ENCODE measurements at regions not wholly inside any gene's neighbourhood (a gene's known extent, or its start where the extent isn't known, plus 50 kb on each side); places are given as distances from the start of the nearest gene placed in this dataset.

GRCh38 chr9:108423433-108423832 is 432.4 kb downstream of the ACTL7B start:
- DNase-seq, result no peak
- TF ChIP-seq POLR2A (IDR thresholded peaks at IDR 0.05) (no peak), EP300 (IDR thresholded peaks at IDR 0.05) (no peak)
- Histone ChIP-seq H3K36me3 (no peaks in the 10 kb centered on the region), H3K4me3 (no peak overlapping the region), H3K27ac (no peak overlapping the region), H3K9me3 (no peaks in the 10 kb centered on the region), H3K4me1 (ENCODE audit: insufficient read depth) (no peaks in the 10 kb centered on the region), H3K27me3 (no peaks in the 10 kb centered on the region)
- WGBS, 3 donors, result 80 to 86% (median 83%) methylated on average over 9 of the region's 9 CpGs
- intact Hi-C loops (cut with DNase I), result no loop called here

GRCh38 chr9:108419379-108419778 is 436.4 kb downstream of the ACTL7B start:
- Histone ChIP-seq H3K27ac (no peak overlapping the region), H3K4me3 (no peak overlapping the region), H3K36me3 (no peaks in the 10 kb centered on the region), H3K4me1 (ENCODE audit: insufficient read depth) (no peaks in the 10 kb centered on the region), H3K27me3 (no peaks in the 10 kb centered on the region), H3K9me3 (no peaks in the 10 kb centered on the region)
- no peak for DNase-seq
- TF ChIP-seq CTCF (IDR thresholded peaks at IDR 0.05), result no peak
- no peak for TF ChIP-seq EP300 (IDR thresholded peaks at IDR 0.05)
- TF ChIP-seq POLR2A (IDR thresholded peaks at IDR 0.05), result no peak
- intact Hi-C loops (cut with DNase I), result no loop called here

GRCh38 chr9:108417726-108418125 is 438.1 kb downstream of the ACTL7B start:
- H3K27ac ChIP-seq, result no peak overlapping the region
- WGBS, 3 donors, result 89 to 93% (median 91%) methylated on average over 1 of the region's 1 CpG
- no peak for DNase-seq
- no peaks in the 10 kb centered on the region for H3K36me3 ChIP-seq
- intact Hi-C loops (cut with DNase I), result no loop called here
- peaks cover 2% of the 10 kb centered on the region for H3K4me1 ChIP-seq (ENCODE audit: insufficient read depth)
- H3K4me3 ChIP-seq, result no peak overlapping the region
- no peaks in the 10 kb centered on the region for H3K9me3 ChIP-seq
- H3K27me3 ChIP-seq, result no peaks in the 10 kb centered on the region
- TF ChIP-seq POLR2A (IDR thresholded peaks at IDR 0.05), result no peak
- no peak for TF ChIP-seq CTCF (IDR thresholded peaks at IDR 0.05)
- TF ChIP-seq EP300 (IDR thresholded peaks at IDR 0.05), result no peak

- no peaks in the 10 kb centered on the region for H3K9me3 ChIP-seq
- 96 to 100% (median 99%) methylated on average over 1 of the region's 1 CpG for WGBS, 3 donors
- no peaks in the 10 kb centered on the region for H3K36me3 ChIP-seq
- peaks cover 2% of the 10 kb centered on the region for H3K4me1 ChIP-seq (ENCODE audit: insufficient read depth)
- intact Hi-C loops (cut with DNase I), result no loop called here
- H3K27ac ChIP-seq, result no peak overlapping the region
- H3K27me3 ChIP-seq, result no peaks in the 10 kb centered on the region
- no peak overlapping the region for H3K4me3 ChIP-seq
- TF ChIP-seq POLR2A (IDR thresholded peaks at IDR 0.05) (no peak), CTCF (IDR thresholded peaks at IDR 0.05) (no peak), EP300 (IDR thresholded peaks at IDR 0.05) (no peak)
- no peak for DNase-seq
Measured at GRCh38 chr9:108417312-108417711, 438.5 kb downstream of the ACTL7B start.

- intact Hi-C loops (cut with DNase I), result no loop called here
- no peaks in the 10 kb centered on the region for H3K27me3 ChIP-seq
- no peak for DNase-seq
- H3K4me1 ChIP-seq (ENCODE audit: insufficient read depth), result peaks cover 2% of the 10 kb centered on the region
- no peak overlapping the region for H3K27ac ChIP-seq
- no peaks in the 10 kb centered on the region for H3K36me3 ChIP-seq
- H3K4me3 ChIP-seq, result no peak overlapping the region
- 81 to 84% (median 82%) methylated on average over 2 of the region's 2 CpGs for WGBS, 3 donors
- TF ChIP-seq EP300 (IDR thresholded peaks at IDR 0.05) (no peak), CTCF (IDR thresholded peaks at IDR 0.05) (no peak), POLR2A (IDR thresholded peaks at IDR 0.05) (no peak)
- no peaks in the 10 kb centered on the region for H3K9me3 ChIP-seq
Measured at GRCh38 chr9:108416324-108416723, 439.5 kb downstream of the ACTL7B start.
